ENCODE measurements at regions not wholly inside any gene's neighbourhood (a gene's known extent, or its start where the extent isn't known, plus 50 kb on each side); places are given as distances from the start of the nearest gene placed in this dataset.

- DNase-seq (ENCODE audit: low spot score), result no peak
These were observed 244.1 kb upstream of the SEMA6D start for GRCh38 chr15:47473106-47473725.

GRCh38 chr15:47473832-47474231 is 243.5 kb upstream of the SEMA6D start:
- no peak for DNase-seq (ENCODE audit: low spot score)

- DNase-seq (ENCODE audit: low spot score), result no peak
These were observed 242.0 kb upstream of the SEMA6D start for GRCh38 chr15:47475336-47475735.

- DNase-seq (ENCODE audit: low spot score), result no peak
These were observed 240.0 kb upstream of the SEMA6D start for GRCh38 chr15:47477341-47477740.

- DNase-seq (ENCODE audit: low spot score), result no peak
These were observed 233.2 kb upstream of the SEMA6D start for GRCh38 chr15:47484059-47484458.

- no peak for DNase-seq (ENCODE audit: low spot score)
These were observed 232.3 kb upstream of the SEMA6D start for GRCh38 chr15:47484997-47485396.

- no peak for DNase-seq (ENCODE audit: low spot score)
These were observed 231.9 kb upstream of the SEMA6D start for GRCh38 chr15:47485419-47485818.

- DNase-seq (ENCODE audit: low spot score), result no peak
These were observed 231.3 kb upstream of the SEMA6D start for GRCh38 chr15:47486040-47486439.

GRCh38 chr15:47492195-47492594 is 225.1 kb upstream of the SEMA6D start:
- DNase-seq (ENCODE audit: low spot score), result no peak

- no peak for DNase-seq (ENCODE audit: low spot score)
These were observed 223.7 kb upstream of the SEMA6D start for GRCh38 chr15:47493357-47494247.

GRCh38 chr15:47496343-47497185 is 220.7 kb upstream of the SEMA6D start:
- no peak for DNase-seq (ENCODE audit: low spot score)

GRCh38 chr15:47500842-47501241 is 216.5 kb upstream of the SEMA6D start:
- DNase-seq (ENCODE audit: low spot score), result no peak

- DNase-seq (ENCODE audit: low spot score), result no peak
These were observed 215.3 kb upstream of the SEMA6D start for GRCh38 chr15:47502041-47502440.

GRCh38 chr15:47503876-47504275 is 213.4 kb upstream of the SEMA6D start:
- DNase-seq (ENCODE audit: low spot score), result no peak

GRCh38 chr15:47504624-47505256 is 212.6 kb upstream of the SEMA6D start:
- no peak for DNase-seq (ENCODE audit: low spot score)

- no peak for DNase-seq (ENCODE audit: low spot score)
These were observed 211.5 kb upstream of the SEMA6D start for GRCh38 chr15:47505712-47506328.

- DNase-seq (ENCODE audit: low spot score), result no peak
These were observed 210.8 kb upstream of the SEMA6D start for GRCh38 chr15:47506329-47507100.

GRCh38 chr15:47507221-47507985 is 209.9 kb upstream of the SEMA6D start:
- DNase-seq (ENCODE audit: low spot score), result no peak

- DNase-seq (ENCODE audit: low spot score), result no peak
These were observed 206.0 kb upstream of the SEMA6D start for GRCh38 chr15:47511261-47511660.

GRCh38 chr15:47513471-47513870 is 203.8 kb upstream of the SEMA6D start:
- DNase-seq (ENCODE audit: low spot score), result no peak

All from CD4-positive, alpha-beta T cell treated with Interleukin-6 at 100 ng/mL for 8 hours (primary cell).